ENCODE measurements at regions not wholly inside any gene's neighbourhood (a gene's known extent, or its start where the extent isn't known, plus 50 kb on each side); places are given as distances from the start of the nearest gene placed in this dataset.
A peak's percentile ranks its signal among the peaks of the same experiment; 100 is the strongest.

DNA sequence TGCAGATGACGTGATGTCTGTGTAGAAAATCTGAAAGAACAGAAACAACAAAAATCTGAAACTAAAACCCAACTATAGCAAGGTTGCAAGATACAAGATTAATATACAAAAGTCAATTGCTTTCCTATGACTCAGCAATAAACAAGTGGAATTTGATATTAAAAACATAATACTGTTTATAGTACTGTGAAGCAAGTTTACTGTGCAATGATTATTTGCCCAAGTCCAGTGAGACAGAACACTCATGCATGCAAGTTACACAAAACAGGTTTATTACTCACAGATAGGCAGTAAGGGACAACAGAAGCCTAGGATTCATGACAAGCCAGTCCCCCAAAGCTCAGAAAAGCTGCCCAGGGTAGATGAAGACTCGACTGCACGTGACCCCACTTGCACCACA is 62.4 kb upstream of the RAB4A start:
- peaks cover 24% of the 10 kb centered on the region for H3K4me1 ChIP-seq (ENCODE audit: insufficient read depth, low read length)
- no peak overlapping the region for H3K27ac ChIP-seq (ENCODE audit: extremely low read length, insufficient read depth, low read length)
- TF ChIP-seq ZNF562 (CRISPR knock-in tag; IDR thresholded peaks at IDR 0.05; ENCODE audit: borderline replicate concordance) (no peak), ISL2 (CRISPR knock-in tag; IDR thresholded peaks at IDR 0.05) (no peak), ZNF20 (CRISPR knock-in tag; IDR thresholded peaks at IDR 0.05) (no peak), ZNF879 (CRISPR knock-in tag; IDR thresholded peaks at IDR 0.05) (no peak), MAFF (IDR thresholded peaks at IDR 0.05; ENCODE audit: low read depth, low read length) (peak; percentile 73), NFE2L2 (IDR thresholded peaks at IDR 0.05; ENCODE audit: low read length) (peak; percentile 81), ZNF547 (CRISPR knock-in tag; IDR thresholded peaks at IDR 0.05) (no peak), MAFK (conservative IDR thresholded peaks at IDR 0.05 in 1 of 2, IDR thresholded peaks at IDR 0.05 in 1 of 2; ENCODE audit: low read length in 2 of 2) (peak; percentile 64 to 79), ZNF274 (CRISPR knock-in tag; IDR thresholded peaks at IDR 0.05) (no peak), ZNF766 (CRISPR knock-in tag; IDR thresholded peaks at IDR 0.05; ENCODE audit: borderline replicate concordance) (no peak)
- TF ChIP-seq, protein P1, sequence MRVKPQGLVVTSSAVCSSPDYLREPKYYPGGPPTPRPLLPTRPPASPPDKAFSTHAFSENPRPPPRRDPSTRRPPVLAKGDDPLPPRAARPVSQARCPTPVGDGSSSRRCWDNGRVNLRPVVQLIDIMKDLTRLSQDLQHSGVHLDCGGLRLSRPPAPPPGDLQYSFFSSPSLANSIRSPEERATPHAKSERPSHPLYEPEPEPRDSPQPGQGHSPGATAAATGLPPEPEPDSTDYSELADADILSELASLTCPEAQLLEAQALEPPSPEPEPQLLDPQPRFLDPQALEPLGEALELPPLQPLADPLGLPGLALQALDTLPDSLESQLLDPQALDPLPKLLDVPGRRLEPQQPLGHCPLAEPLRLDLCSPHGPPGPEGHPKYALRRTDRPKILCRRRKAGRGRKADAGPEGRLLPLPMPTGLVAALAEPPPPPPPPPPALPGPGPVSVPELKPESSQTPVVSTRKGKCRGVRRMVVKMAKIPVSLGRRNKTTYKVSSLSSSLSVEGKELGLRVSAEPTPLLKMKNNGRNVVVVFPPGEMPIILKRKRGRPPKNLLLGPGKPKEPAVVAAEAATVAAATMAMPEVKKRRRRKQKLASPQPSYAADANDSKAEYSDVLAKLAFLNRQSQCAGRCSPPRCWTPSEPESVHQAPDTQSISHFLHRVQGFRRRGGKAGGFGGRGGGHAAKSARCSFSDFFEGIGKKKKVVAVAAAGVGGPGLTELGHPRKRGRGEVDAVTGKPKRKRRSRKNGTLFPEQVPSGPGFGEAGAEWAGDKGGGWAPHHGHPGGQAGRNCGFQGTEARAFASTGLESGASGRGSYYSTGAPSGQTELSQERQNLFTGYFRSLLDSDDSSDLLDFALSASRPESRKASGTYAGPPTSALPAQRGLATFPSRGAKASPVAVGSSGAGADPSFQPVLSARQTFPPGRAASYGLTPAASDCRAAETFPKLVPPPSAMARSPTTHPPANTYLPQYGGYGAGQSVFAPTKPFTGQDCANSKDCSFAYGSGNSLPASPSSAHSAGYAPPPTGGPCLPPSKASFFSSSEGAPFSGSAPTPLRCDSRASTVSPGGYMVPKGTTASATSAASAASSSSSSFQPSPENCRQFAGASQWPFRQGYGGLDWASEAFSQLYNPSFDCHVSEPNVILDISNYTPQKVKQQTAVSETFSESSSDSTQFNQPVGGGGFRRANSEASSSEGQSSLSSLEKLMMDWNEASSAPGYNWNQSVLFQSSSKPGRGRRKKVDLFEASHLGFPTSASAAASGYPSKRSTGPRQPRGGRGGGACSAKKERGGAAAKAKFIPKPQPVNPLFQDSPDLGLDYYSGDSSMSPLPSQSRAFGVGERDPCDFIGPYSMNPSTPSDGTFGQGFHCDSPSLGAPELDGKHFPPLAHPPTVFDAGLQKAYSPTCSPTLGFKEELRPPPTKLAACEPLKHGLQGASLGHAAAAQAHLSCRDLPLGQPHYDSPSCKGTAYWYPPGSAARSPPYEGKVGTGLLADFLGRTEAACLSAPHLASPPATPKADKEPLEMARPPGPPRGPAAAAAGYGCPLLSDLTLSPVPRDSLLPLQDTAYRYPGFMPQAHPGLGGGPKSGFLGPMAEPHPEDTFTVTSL (CRISPR knock-in tag; IDR thresholded peaks at IDR 0.05; ENCODE audit: borderline replicate concordance) = no peak
- in situ Hi-C loops (cut with HindIII; ENCODE audit: extremely low pct_ligation_motif_present, low pct_unique_long_range_greater_than_20kb) (no loop called here), intact Hi-C loops (cut with micrococcal nuclease; ENCODE audit: unreplicated experiment) (no loop called here)
- ATAC-seq = no peak
- no peaks in the 10 kb centered on the region for H3K27me3 ChIP-seq (ENCODE audit: control insufficient read depth in 1 of 2, insufficient read depth in 2 of 2, low read length in 2 of 2)
- ChIA-PET POLR2A (no interaction called here), CTCF (ENCODE audit: low intra/inter-chr PET ratio, low total read pairs) (no interaction called here)
- FAIRE-seq = no peak
- no peak overlapping the region for H3K9ac ChIP-seq (ENCODE audit: insufficient read depth, low read depth, low read length)
- H3K4me3 ChIP-seq (replicated peaks in 1 of 3; ENCODE audit: insufficient read depth in 1 of 3, low read depth in 2 of 3, low read length in 3 of 3) = no peak overlapping the region
- H3K4me2 ChIP-seq (ENCODE audit: low read depth, low read length) = no peak overlapping the region
- no peaks in the 10 kb centered on the region for H3K9me3 ChIP-seq (ENCODE audit: low read length)
- H4K20me1 ChIP-seq (ENCODE audit: insufficient read depth, low read length) = no peaks in the 10 kb centered on the region
- DNase-seq (ENCODE audit: low spot score) = no peak
- no peak overlapping the region for H2AFZ ChIP-seq (ENCODE audit: low read length)
- no TSS peak for BruUV-seq (replicated peaks)
- H3K36me3 ChIP-seq (replicated peaks in 1 of 2; ENCODE audit: control insufficient read depth in 1 of 2, insufficient read depth in 2 of 2, low read length in 2 of 2) = no peaks in the 10 kb centered on the region
- no peaks in the 10 kb centered on the region for H3K79me2 ChIP-seq (ENCODE audit: insufficient read depth, low read length)
- 67% methylated on average over 3 of the region's 3 CpGs for WGBS (ENCODE audit: low lambda C conversion rate)

All from HepG2 (cell line).